Sigmoid colon (tissue), 4 donors: ENCODE measurements at regions not wholly inside any gene's neighbourhood (a gene's known extent, or its start where the extent isn't known, plus 50 kb on each side); places are given as distances from the start of the nearest gene placed in this dataset.

ENCODE experiments used
- CTCF ChIP-seq, 4 experiments: fragments of 450-650 bp in 3 of 4; fragments of 200-600 bp in 1 of 4; IDR thresholded peaks; one replicate each; pipeline ENCODE4 v1.5.1; 2016 to 2019; ENCODE audit warnings: antibody characterized with exemption in 4 of 4, mild to moderate bottlenecking in 3 of 4, moderate library complexity in 2 of 4
- POLR2A ChIP-seq, 2 donors: fragments of 450-650 bp; IDR thresholded peaks; one replicate each; pipeline ENCODE4 v1.6.1; 2016; ENCODE audit warnings: antibody characterized with exemption in 2 of 2, mild to moderate bottlenecking in 2 of 2, moderate library complexity in 2 of 2
- POLR2AphosphoS5 ChIP-seq, 4 donors: sonication (generic); formaldehyde crosslinking; IDR thresholded peaks; one replicate each; pipeline ENCODE4 v1.6.1; 2017; ENCODE audit warnings: antibody characterized with exemption in 4 of 4

GRCh38 chr20:56802805-56803204 lies 173.7 kb downstream of the TFAP2C start:
- no peak for TF ChIP-seq CTCF (IDR thresholded peaks at IDR 0.05)
- no peak for TF ChIP-seq POLR2A (IDR thresholded peaks at IDR 0.05)
- no peak for TF ChIP-seq POLR2AphosphoS5 (IDR thresholded peaks at IDR 0.05)
